MM.1S (cell line): ENCODE measurements at regions not wholly inside any gene's neighbourhood (a gene's known extent, or its start where the extent isn't known, plus 50 kb on each side); places are given as distances from the start of the nearest gene placed in this dataset.

Experiments used
- DNase-seq: peaks from one replicate; pipeline ENCODE4 v3.0.0-alpha.2; 2015
- H2AFZ ChIP-seq: fragments of 300-600 bp; sonication (generic); 2 replicates; pipeline ENCODE4 v1.6.0; 2016; ENCODE audit warnings: antibody characterized with exemption, low read length
- H3F3A ChIP-seq: fragments of 300-600 bp; sonication (generic); 2 replicates; pipeline ENCODE4 v1.6.1; 2016; ENCODE audit warnings: mild to moderate bottlenecking, antibody characterized with exemption, low read length, moderate library complexity, mixed read lengths; ENCODE audit not compliant: insufficient read depth
- H3K27ac ChIP-seq: fragments of 300-600 bp; sonication (generic); 2 replicates; pipeline ENCODE4 v1.5.1; 2016; ENCODE audit warnings: mild to moderate bottlenecking, low read length
- H3K27me3 ChIP-seq: fragments of 300-600 bp; sonication (generic); replicated peaks from 2 replicates; pipeline ENCODE4 v1.6.0; 2016; ENCODE audit warnings: low read length; ENCODE audit not compliant: insufficient read depth
- H3K36me3 ChIP-seq: fragments of 300-600 bp; sonication (generic); replicated peaks from 2 replicates; pipeline ENCODE4 v1.6.1; 2016; ENCODE audit warnings: mild to moderate bottlenecking, low read length, mixed read lengths; ENCODE audit not compliant: insufficient read depth
- H3K4me1 ChIP-seq: fragments of 300-600 bp; sonication (generic); 2 replicates; pipeline ENCODE4 v1.6.1; 2016; ENCODE audit warnings: low read length, mixed read lengths
- H3K4me2 ChIP-seq: fragments of 300-600 bp; sonication (generic); 2 replicates; pipeline ENCODE4 v1.6.0; 2016; ENCODE audit warnings: low read depth, low read length
- H3K4me3 ChIP-seq: fragments of 300-600 bp; sonication (generic); 2 replicates; pipeline ENCODE4 v1.5.1; 2016; ENCODE audit warnings: low read length, mixed read lengths
- H3K79me2 ChIP-seq: fragments of 300-600 bp; sonication (generic); 2 replicates; pipeline ENCODE4 v1.6.1; 2016; ENCODE audit warnings: mixed run types, low read length, mixed read lengths
- H3K9ac ChIP-seq: fragments of 300-600 bp; sonication (generic); 2 replicates; pipeline ENCODE4 v1.6.1; 2016; ENCODE audit warnings: low read length, mixed read lengths
- H3K9me2 ChIP-seq: fragments of 300-600 bp; sonication (generic); replicated peaks from 2 replicates; pipeline ENCODE4 v1.6.1; 2016; ENCODE audit warnings: mild to moderate bottlenecking, low read length, mixed read lengths; ENCODE audit not compliant: insufficient read depth
- H3K9me3 ChIP-seq: fragments of 300-600 bp; sonication (generic); replicated peaks from 2 replicates; pipeline ENCODE4 v1.6.1; 2016; ENCODE audit warnings: mild to moderate bottlenecking, low read length, mixed read lengths; ENCODE audit not compliant: insufficient read depth
- H4K20me1 ChIP-seq: fragments of 300-600 bp; sonication (generic); 2 replicates; pipeline ENCODE4 v1.6.1; 2016; ENCODE audit warnings: mild to moderate bottlenecking, low read length, moderate library complexity, mixed read lengths; ENCODE audit not compliant: insufficient read depth
- CTCF ChIP-seq: fragments of 300-600 bp; sonication (generic); IDR thresholded peaks from 2 replicates; pipeline ENCODE4 v1.5.1; 2016; ENCODE audit warnings: antibody characterized with exemption, low read length, mixed read lengths
- EZH2 ChIP-seq: fragments of 300-600 bp; sonication (generic); optimal IDR thresholded peaks from 2 replicates; pipeline ENCODE3; 2017; ENCODE audit warnings: low read depth, mild to moderate bottlenecking, antibody characterized with exemption, low read length, mixed read lengths
- EZH2phosphoT487 ChIP-seq: fragments of 300-600 bp; sonication (generic); IDR thresholded peaks from 2 replicates; pipeline ENCODE4 v1.6.1; 2018; ENCODE audit warnings: antibody characterized with exemption, low read length

GRCh38 chr4:176920694-176921093 lies 128.0 kb upstream of the VEGFC start:
- Histone ChIP-seq H3K9ac (no peak overlapping the region), H3K27ac (no peak overlapping the region), H3K4me3 (no peak overlapping the region), H3K4me2 (no peak overlapping the region), H3K79me2 (no peaks in the 10 kb centered on the region), H3F3A (no peaks in the 10 kb centered on the region), H3K4me1 (no peaks in the 10 kb centered on the region), H3K36me3 (no peaks in the 10 kb centered on the region), H3K9me2 (no peaks in the 10 kb centered on the region), H3K9me3 (no peaks in the 10 kb centered on the region), H4K20me1 (no peaks in the 10 kb centered on the region), H3K27me3 (no peaks in the 10 kb centered on the region), H2AFZ (no peak overlapping the region)
- TF ChIP-seq EZH2phosphoT487 (no peak), CTCF (no peak), EZH2 (no peak)
- DNase-seq = no peak

- Histone ChIP-seq H3K4me3 (no peak overlapping the region), H3K4me1 (no peaks in the 10 kb centered on the region), H3K27me3 (no peaks in the 10 kb centered on the region), H3K79me2 (no peaks in the 10 kb centered on the region), H2AFZ (no peak overlapping the region), H3K36me3 (no peaks in the 10 kb centered on the region), H3F3A (no peaks in the 10 kb centered on the region), H3K9me3 (no peaks in the 10 kb centered on the region), H3K4me2 (no peak overlapping the region), H3K27ac (no peak overlapping the region), H4K20me1 (no peaks in the 10 kb centered on the region), H3K9me2 (no peaks in the 10 kb centered on the region), H3K9ac (no peak overlapping the region)
- TF ChIP-seq EZH2phosphoT487 = no peak
- no peak for TF ChIP-seq CTCF
- TF ChIP-seq EZH2 = no peak
- no peak for DNase-seq
Measured at GRCh38 chr4:176921256-176921655, 128.5 kb upstream of the VEGFC start.

GRCh38 chr4:176924238-176924637 lies 131.5 kb upstream of the VEGFC start:
- Histone ChIP-seq H3F3A (no peaks in the 10 kb centered on the region), H3K4me3 (no peak overlapping the region), H3K36me3 (no peaks in the 10 kb centered on the region), H2AFZ (no peak overlapping the region), H3K4me2 (no peak overlapping the region), H3K4me1 (no peaks in the 10 kb centered on the region), H3K9me3 (no peaks in the 10 kb centered on the region), H3K9me2 (no peaks in the 10 kb centered on the region), H3K27ac (no peak overlapping the region), H3K79me2 (no peaks in the 10 kb centered on the region), H3K27me3 (no peaks in the 10 kb centered on the region), H3K9ac (no peak overlapping the region), H4K20me1 (no peaks in the 10 kb centered on the region)
- TF ChIP-seq CTCF (no peak), EZH2phosphoT487 (no peak), EZH2 (no peak)
- DNase-seq = no peak

- H3F3A ChIP-seq = no peaks in the 10 kb centered on the region
- no peak overlapping the region for H3K27ac ChIP-seq
- no peak for TF ChIP-seq EZH2
- TF ChIP-seq EZH2phosphoT487 = no peak
- TF ChIP-seq CTCF = no peak
- H3K9me2 ChIP-seq = no peaks in the 10 kb centered on the region
- H3K4me2 ChIP-seq = no peak overlapping the region
- no peaks in the 10 kb centered on the region for H3K9me3 ChIP-seq
- H3K27me3 ChIP-seq = no peaks in the 10 kb centered on the region
- no peak overlapping the region for H3K4me3 ChIP-seq
- H4K20me1 ChIP-seq = no peaks in the 10 kb centered on the region
- H3K4me1 ChIP-seq = no peaks in the 10 kb centered on the region
- no peaks in the 10 kb centered on the region for H3K36me3 ChIP-seq
- H3K79me2 ChIP-seq = no peaks in the 10 kb centered on the region
- DNase-seq = no peak
- H3K9ac ChIP-seq = no peak overlapping the region
- no peak overlapping the region for H2AFZ ChIP-seq
Measured at GRCh38 chr4:176925962-176926361, 133.2 kb upstream of the VEGFC start.
